Smooth muscle cell (in vitro differentiated cells): ENCODE measurements at regions not wholly inside any gene's neighbourhood (a gene's known extent, or its start where the extent isn't known, plus 50 kb on each side); places are given as distances from the start of the nearest gene placed in this dataset.

Source experiments
- DNase-seq: peaks from one replicate; lab custom pipeline; 2025; ENCODE audit not compliant: unreplicated experiment; lab: John Stamatoyannopoulos, UW
- H2AFZ ChIP-seq: fragments of 200-600 bp; sonication (generic); 2 replicates; pipeline ENCODE4 v1.6.0; 2016; ENCODE audit warnings: antibody characterized with exemption, low read depth, mild to moderate bottlenecking
- H3F3A ChIP-seq: fragments of 200-600 bp; sonication (generic); 2 replicates; pipeline ENCODE4 v1.6.0; 2017; ENCODE audit warnings: antibody characterized with exemption, low read depth
- H3K27ac ChIP-seq: fragments of 200-600 bp; sonication (generic); 2 replicates; pipeline ENCODE4 v1.5.1; 2016; ENCODE audit warnings: low read depth, mild to moderate bottlenecking
- H3K27me3 ChIP-seq: fragments of 200-600 bp; sonication (generic); 2 replicates; pipeline ENCODE4 v1.6.1; 2016; ENCODE audit warnings: low read depth, mild to moderate bottlenecking
- H3K36me3 ChIP-seq: fragments of 200-600 bp; sonication (generic); 2 replicates; pipeline ENCODE4 v1.5.1; 2016; ENCODE audit warnings: low read depth
- H3K4me1 ChIP-seq: fragments of 200-600 bp; sonication (generic); 2 replicates; pipeline ENCODE4 v1.5.1; 2016; ENCODE audit warnings: low read depth
- H3K4me2 ChIP-seq: fragments of 200-600 bp; sonication (generic); 2 replicates; pipeline ENCODE4 v1.6.0; 2016; ENCODE audit warnings: mild to moderate bottlenecking
- H3K4me3 ChIP-seq: fragments of 200-600 bp; sonication (generic); 2 replicates; pipeline ENCODE4 v1.5.1; 2016; ENCODE audit warnings: mild to moderate bottlenecking
- H3K79me2 ChIP-seq: fragments of 200-600 bp; sonication (generic); 2 replicates; pipeline ENCODE4 v1.6.0; 2016; ENCODE audit warnings: low read depth, mild to moderate bottlenecking
- H3K9ac ChIP-seq: fragments of 200-600 bp; sonication (generic); 2 replicates; pipeline ENCODE4 v1.6.0; 2016; ENCODE audit warnings: low read depth
- H3K9me3 ChIP-seq: fragments of 200-600 bp; sonication (generic); replicated peaks from 2 replicates; pipeline ENCODE4 v1.5.1; 2016; ENCODE audit warnings: low read depth
- H4K20me1 ChIP-seq: fragments of 200-600 bp; sonication (generic); 2 replicates; pipeline ENCODE4 v1.6.0; 2016; ENCODE audit warnings: low read depth
- CTCF ChIP-seq: fragments of 200-600 bp; sonication (generic); IDR thresholded peaks from 2 replicates; pipeline ENCODE4 v1.5.1; 2017; ENCODE audit warnings: borderline replicate concordance, mild to moderate bottlenecking, antibody characterized with exemption; ENCODE audit not compliant: insufficient read depth, poor library complexity, severe bottlenecking
- WGBS: methylation state at CpG from one replicate; pipeline ENCODE4 v1.1.7; 2016; ENCODE audit warnings: low lambda C conversion rate; 5-methylcytosine and 5-hydroxymethylcytosine counted together

DNA sequence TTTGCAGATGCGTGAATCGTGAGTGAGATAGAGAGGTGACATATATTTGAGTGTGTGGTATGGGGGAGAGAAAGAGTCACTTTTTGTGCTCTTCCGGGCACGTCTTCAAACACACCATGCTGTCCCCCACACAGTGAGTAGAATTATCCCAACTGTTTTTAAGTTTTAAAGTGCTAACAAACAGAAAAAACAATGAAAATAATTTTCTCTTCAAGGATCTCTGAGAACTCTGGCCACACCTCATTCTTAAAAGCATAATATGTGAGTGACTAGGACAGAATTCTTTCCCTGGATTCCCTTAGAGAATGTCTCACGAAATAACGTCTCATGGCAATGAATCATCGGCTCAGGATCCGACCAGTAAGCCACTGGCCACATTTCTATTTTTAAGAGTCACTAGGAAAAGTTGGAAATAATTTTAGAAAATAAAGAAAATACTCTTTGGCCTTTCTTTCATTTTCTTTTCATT is 235.7 kb upstream of the ZNF217 start:
- no peaks in the 10 kb centered on the region for H3K36me3 ChIP-seq
- DNase-seq = no peak
- H4K20me1 ChIP-seq = no peaks in the 10 kb centered on the region
- no peak for TF ChIP-seq CTCF
- H3K9me3 ChIP-seq = no peaks in the 10 kb centered on the region
- H2AFZ ChIP-seq = peak overlapping the region; percentile 6
- no peaks in the 10 kb centered on the region for H3K27me3 ChIP-seq
- H3K4me1 ChIP-seq = peaks cover 30% of the 10 kb centered on the region
- peak overlapping the region; percentile 99 for H3K9ac ChIP-seq
- peak overlapping the region; percentile 100 for H3K27ac ChIP-seq
- no peaks in the 10 kb centered on the region for H3K79me2 ChIP-seq
- H3K4me2 ChIP-seq = peak overlapping the region; percentile 90
- H3K4me3 ChIP-seq = peak overlapping the region; percentile 51
- peaks cover 15% of the 10 kb centered on the region for H3F3A ChIP-seq
- WGBS = 3% methylated on average over 8 of the region's 8 CpGs

DNA sequence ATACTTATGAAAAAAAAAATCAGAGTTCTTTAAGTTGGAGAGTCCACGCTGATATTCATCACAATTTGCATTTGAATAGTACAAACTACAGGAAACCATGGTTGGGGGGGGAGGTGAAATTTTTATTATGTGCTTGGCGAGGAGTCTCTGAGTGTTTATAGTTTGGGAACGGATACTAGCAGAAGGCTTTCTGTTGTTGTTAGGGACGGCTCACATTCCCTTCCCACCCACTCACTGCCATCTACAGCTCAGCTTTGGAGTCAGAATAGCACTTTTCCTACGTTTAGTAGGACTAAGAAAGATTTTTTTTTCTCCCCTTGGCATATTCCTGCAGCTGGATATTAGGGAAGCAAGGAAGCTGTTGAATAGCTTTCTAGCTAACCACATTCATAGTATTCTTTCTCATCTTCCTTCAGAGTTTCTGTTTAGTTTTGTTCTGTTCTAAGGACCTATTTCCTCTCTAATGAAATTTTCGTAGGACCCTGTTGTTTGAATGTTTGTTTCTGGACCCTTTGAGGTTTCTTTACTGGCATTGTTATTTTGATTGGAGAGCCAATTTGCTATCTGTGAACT is 235.1 kb upstream of the ZNF217 start:
- TF ChIP-seq CTCF = no peak
- H3K4me3 ChIP-seq = peak overlapping the region; percentile 51
- WGBS = 2% methylated on average over 6 of the region's 6 CpGs

DNA sequence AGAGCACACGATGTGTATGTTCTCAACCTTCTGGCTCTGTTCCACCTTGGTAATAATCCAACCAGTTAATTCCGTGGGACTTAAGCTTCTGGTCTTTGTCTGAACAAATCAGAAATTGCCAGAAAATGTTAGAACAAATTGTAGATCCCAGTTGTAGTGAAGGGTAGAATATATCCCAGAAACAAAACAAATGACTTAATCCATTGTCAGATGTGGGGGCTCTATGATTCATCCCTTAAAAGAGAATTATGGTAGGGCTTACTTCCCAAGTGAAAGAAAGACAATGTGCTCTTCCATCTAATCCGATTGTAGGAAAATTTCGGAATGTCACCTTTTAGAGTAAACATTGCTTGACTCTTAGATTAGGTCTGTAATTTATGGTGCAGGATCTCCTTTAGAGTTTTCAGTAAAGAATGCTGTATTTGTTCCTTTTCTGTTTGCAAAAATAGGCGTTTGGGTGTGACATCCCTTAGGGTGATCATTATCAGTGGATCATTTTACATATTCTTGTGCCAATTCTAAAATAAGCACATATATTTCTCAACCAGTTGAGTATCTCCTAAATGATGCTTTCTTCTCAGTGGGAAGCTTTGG is 234.5 kb upstream of the ZNF217 start:
- H3K27me3 ChIP-seq = no peaks in the 10 kb centered on the region
- H3K9me3 ChIP-seq = no peaks in the 10 kb centered on the region
- H3K4me3 ChIP-seq = peak overlapping the region; percentile 51
- H3F3A ChIP-seq = peaks cover 15% of the 10 kb centered on the region
- TF ChIP-seq CTCF = no peak
- peak overlapping the region; percentile 90 for H3K4me2 ChIP-seq
- no peaks in the 10 kb centered on the region for H4K20me1 ChIP-seq
- H3K9ac ChIP-seq = peak overlapping the region; percentile 99
- no peaks in the 10 kb centered on the region for H3K79me2 ChIP-seq
- peaks cover 30% of the 10 kb centered on the region for H3K4me1 ChIP-seq
- no peaks in the 10 kb centered on the region for H3K36me3 ChIP-seq
- no peak for DNase-seq
- peak overlapping the region; percentile 57 for H2AFZ ChIP-seq
- H3K27ac ChIP-seq = peak overlapping the region; percentile 100
- WGBS = 10% methylated on average over 5 of the region's 5 CpGs

More for the DNA sequence above, 235.1 kb upstream of the ZNF217 start:
- H3K27ac ChIP-seq = peak overlapping the region; percentile 100
- no peak overlapping the region for H2AFZ ChIP-seq
- H3K27me3 ChIP-seq = no peaks in the 10 kb centered on the region
- H3F3A ChIP-seq = peaks cover 15% of the 10 kb centered on the region
- H3K36me3 ChIP-seq = no peaks in the 10 kb centered on the region
- H3K4me2 ChIP-seq = peak overlapping the region; percentile 90
- DNase-seq = no peak
- no peaks in the 10 kb centered on the region for H3K9me3 ChIP-seq
- H3K9ac ChIP-seq = peak overlapping the region; percentile 99
- H3K4me1 ChIP-seq = peaks cover 30% of the 10 kb centered on the region
- H4K20me1 ChIP-seq = no peaks in the 10 kb centered on the region
- H3K79me2 ChIP-seq = no peaks in the 10 kb centered on the region
